ENCODE measurements at regions not wholly inside any gene's neighbourhood (a gene's known extent, or its start where the extent isn't known, plus 50 kb on each side); places are given as distances from the start of the nearest gene placed in this dataset.

- Histone ChIP-seq H3K27me3 (peaks cover 22% of the 10 kb centered on the region), H3K4me1 (peaks cover 8% of the 10 kb centered on the region), H3K4me3 (no peak overlapping the region), H3K9me3 (no peaks in the 10 kb centered on the region), H3K36me3 (no peaks in the 10 kb centered on the region), H3K27ac (no peak overlapping the region)
- 29% methylated on average over 4 of the region's 4 CpGs for WGBS
- no peak for DNase-seq (ENCODE audit: low spot score in 2 of 2)
- no peak for TF ChIP-seq EP300 (IDR thresholded peaks at IDR 0.05)
- no peak for TF ChIP-seq CTCF (IDR thresholded peaks at IDR 0.05)
- no peak for TF ChIP-seq POLR2A (IDR thresholded peaks at IDR 0.05)
- TF ChIP-seq POLR2AphosphoS5 (IDR thresholded peaks at IDR 0.05) = no peak
These were observed 64.5 kb upstream of the MRI1 start for GRCh38 chr19:13699786-13700185.

GRCh38 chr19:13696839-13697238, 67.5 kb upstream of the MRI1 start:
- 94% methylated on average over 1 of the region's 1 CpG for WGBS
- TF ChIP-seq EP300 (IDR thresholded peaks at IDR 0.05) (no peak), POLR2A (IDR thresholded peaks at IDR 0.05) (no peak)
- H3K36me3 ChIP-seq = no peaks in the 10 kb centered on the region
- no peak overlapping the region for H3K27ac ChIP-seq
- DNase-seq (ENCODE audit: low spot score in 2 of 2) = no peak
- H3K27me3 ChIP-seq = peaks cover 28% of the 10 kb centered on the region
- peaks cover 8% of the 10 kb centered on the region for H3K4me1 ChIP-seq
- H3K9me3 ChIP-seq = no peaks in the 10 kb centered on the region
- no peak overlapping the region for H3K4me3 ChIP-seq

- Histone ChIP-seq H3K27ac (no peak overlapping the region), H3K36me3 (no peaks in the 10 kb centered on the region), H3K27me3 (peaks cover 19% of the 10 kb centered on the region), H3K4me1 (no peaks in the 10 kb centered on the region), H3K9me3 (no peaks in the 10 kb centered on the region), H3K4me3 (no peak overlapping the region)
- no peak for TF ChIP-seq POLR2AphosphoS5 (IDR thresholded peaks at IDR 0.05)
- TF ChIP-seq EP300 (IDR thresholded peaks at IDR 0.05) = no peak
- no peak for TF ChIP-seq CTCF (IDR thresholded peaks at IDR 0.05)
- no peak for TF ChIP-seq POLR2A (IDR thresholded peaks at IDR 0.05)
- 77% methylated on average over 4 of the region's 4 CpGs for WGBS
- DNase-seq (ENCODE audit: low spot score in 2 of 2) = no peak
These were observed 70.4 kb upstream of the MRI1 start for GRCh38 chr19:13693889-13694288.

- Histone ChIP-seq H3K27ac (no peak overlapping the region), H3K27me3 (peaks cover 17% of the 10 kb centered on the region), H3K4me3 (no peak overlapping the region), H3K9me3 (no peaks in the 10 kb centered on the region), H3K36me3 (no peaks in the 10 kb centered on the region), H3K4me1 (no peaks in the 10 kb centered on the region)
- no peak for DNase-seq (ENCODE audit: low spot score in 2 of 2)
- no peak for TF ChIP-seq POLR2A (IDR thresholded peaks at IDR 0.05)
- TF ChIP-seq EP300 (IDR thresholded peaks at IDR 0.05) = no peak
- TF ChIP-seq CTCF (IDR thresholded peaks at IDR 0.05) = no peak
- TF ChIP-seq POLR2AphosphoS5 (IDR thresholded peaks at IDR 0.05) = no peak
- WGBS = 34% methylated on average over 8 of the region's 8 CpGs
These were observed 72.5 kb upstream of the MRI1 start for GRCh38 chr19:13691569-13692435.

- Histone ChIP-seq H3K27me3 (peaks cover 8% of the 10 kb centered on the region), H3K27ac (no peak overlapping the region), H3K9me3 (no peaks in the 10 kb centered on the region), H3K4me3 (no peak overlapping the region), H3K4me1 (peaks cover 6% of the 10 kb centered on the region), H3K36me3 (no peaks in the 10 kb centered on the region)
- no peak for DNase-seq (ENCODE audit: low spot score in 2 of 2)
- WGBS = 88% methylated on average over 3 of the region's 3 CpGs
- TF ChIP-seq POLR2AphosphoS5 (IDR thresholded peaks at IDR 0.05) (no peak), EP300 (IDR thresholded peaks at IDR 0.05) (no peak), CTCF (IDR thresholded peaks at IDR 0.05) (no peak), POLR2A (IDR thresholded peaks at IDR 0.05) (no peak)
These were observed 75.2 kb upstream of the MRI1 start for GRCh38 chr19:13689085-13689484.

All from suprapubic skin (tissue), 4 donors.